ENCODE measurements at regions not wholly inside any gene's neighbourhood (a gene's known extent, or its start where the extent isn't known, plus 50 kb on each side); places are given as distances from the start of the nearest gene placed in this dataset.

DNA sequence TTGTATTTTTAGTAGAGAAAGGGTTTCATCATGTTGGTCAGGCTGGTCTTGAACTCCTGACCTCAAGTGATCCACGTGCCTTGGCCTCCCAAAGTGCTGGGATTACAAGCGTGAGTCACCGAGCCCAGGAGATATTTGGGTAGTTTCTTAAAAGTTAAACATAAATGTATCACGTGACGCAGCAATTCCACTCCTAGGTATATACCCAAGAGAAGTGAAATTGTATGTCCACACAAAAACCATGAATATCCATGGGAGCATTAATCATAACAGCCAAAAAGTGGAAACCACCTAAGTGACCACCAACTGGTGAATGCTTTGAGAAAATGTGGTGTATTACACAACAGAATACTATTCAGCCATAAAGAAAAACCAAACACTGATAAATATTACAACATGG, 164.8 kb downstream of the MRPL14 start:
- TF ChIP-seq SIN3A (IDR thresholded peaks at IDR 0.05; ENCODE audit: borderline replicate concordance, insufficient read depth, low read length): no peak
- TF ChIP-seq TAF1 (IDR thresholded peaks at IDR 0.05; ENCODE audit: borderline replicate concordance, insufficient read depth, low read length): no peak
- TF ChIP-seq POLR2AphosphoS5 (IDR thresholded peaks at IDR 0.05; ENCODE audit: low read depth, low read length): no peak

Data from PFSK-1 (cell line).